ES-I3 (cell line): ENCODE measurements at regions not wholly inside any gene's neighbourhood (a gene's known extent, or its start where the extent isn't known, plus 50 kb on each side); places are given as distances from the start of the nearest gene placed in this dataset.

ENCODE experiments used
- H3K36me3 ChIP-seq: 2 replicates; pipeline ENCODE4 v1.6.1; 2013; ENCODE audit warnings: mild to moderate bottlenecking, low read length, control low read depth, moderate library complexity; ENCODE audit not compliant: insufficient read depth
- H3K4me1 ChIP-seq: 2 replicates; pipeline ENCODE4 v1.6.1; 2013; ENCODE audit warnings: mild to moderate bottlenecking, control low read depth, low read length; ENCODE audit not compliant: insufficient read depth
- H3K9ac ChIP-seq: 2 replicates; pipeline ENCODE4 v1.6.1; 2013; ENCODE audit warnings: low read depth, mild to moderate bottlenecking, low read length, moderate library complexity
- H3K9me3 ChIP-seq: 2 replicates; pipeline ENCODE4 v1.6.1; 2013; ENCODE audit warnings: mild to moderate bottlenecking, low read length, moderate library complexity; ENCODE audit not compliant: control insufficient read depth, insufficient read depth

GRCh38 chr3:117228466-117228865 is 518.9 kb downstream of the TUSC7 start:
- H3K4me1 ChIP-seq = no peaks in the 10 kb centered on the region
- no peaks in the 10 kb centered on the region for H3K36me3 ChIP-seq
- H3K9ac ChIP-seq = no peak overlapping the region
- no peaks in the 10 kb centered on the region for H3K9me3 ChIP-seq

DNA sequence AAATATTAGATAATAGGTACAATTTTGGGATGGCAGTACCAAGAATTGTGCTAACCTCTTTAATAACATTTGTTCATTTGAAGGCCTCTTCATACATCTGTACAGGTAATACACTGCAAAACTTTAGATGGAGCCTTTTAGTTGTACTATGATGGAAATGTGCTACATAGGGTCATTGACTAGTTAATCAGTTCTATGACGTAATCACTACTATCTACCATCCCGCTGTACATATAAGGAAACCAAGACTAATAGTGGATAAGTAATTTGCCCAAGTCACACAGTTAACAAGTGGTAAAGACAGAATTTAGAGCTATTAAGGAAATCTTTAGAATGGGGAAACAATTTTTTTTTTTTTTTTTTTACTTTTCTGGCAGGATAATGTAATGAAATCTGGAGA is 521.3 kb downstream of the TUSC7 start:
- no peaks in the 10 kb centered on the region for H3K36me3 ChIP-seq

DNA sequence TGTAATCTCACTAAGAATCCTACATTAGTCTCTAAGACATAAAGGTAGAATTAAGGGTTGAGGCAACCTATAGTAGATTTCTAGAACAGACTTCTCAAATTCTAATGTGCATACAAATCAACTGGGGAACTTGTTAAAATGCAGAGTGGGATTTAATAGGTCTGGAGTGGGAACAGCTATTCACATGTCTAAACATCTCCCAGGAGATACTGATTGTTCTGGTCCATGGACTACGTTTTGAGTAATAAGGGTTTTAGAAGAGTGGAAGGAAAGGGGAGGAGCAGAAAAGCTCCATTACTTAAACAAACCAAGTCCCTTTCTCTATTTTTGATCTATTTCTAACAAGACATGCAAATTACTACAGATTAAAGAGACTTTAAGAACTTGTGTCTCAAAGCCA is 524.8 kb downstream of the TUSC7 start:
- H3K9ac ChIP-seq = no peak overlapping the region
- H3K9me3 ChIP-seq = no peaks in the 10 kb centered on the region

More for the DNA sequence above, 521.3 kb downstream of the TUSC7 start:
- no peaks in the 10 kb centered on the region for H3K9me3 ChIP-seq
- no peak overlapping the region for H3K9ac ChIP-seq
- no peaks in the 10 kb centered on the region for H3K4me1 ChIP-seq

GRCh38 chr3:117235304-117235703 is 525.7 kb downstream of the TUSC7 start:
- Histone ChIP-seq H3K36me3 (no peaks in the 10 kb centered on the region), H3K9ac (no peak overlapping the region), H3K9me3 (no peaks in the 10 kb centered on the region), H3K4me1 (no peaks in the 10 kb centered on the region)

More for the DNA sequence above, 524.8 kb downstream of the TUSC7 start:
- Histone ChIP-seq H3K36me3 (no peaks in the 10 kb centered on the region), H3K4me1 (no peaks in the 10 kb centered on the region)

DNA sequence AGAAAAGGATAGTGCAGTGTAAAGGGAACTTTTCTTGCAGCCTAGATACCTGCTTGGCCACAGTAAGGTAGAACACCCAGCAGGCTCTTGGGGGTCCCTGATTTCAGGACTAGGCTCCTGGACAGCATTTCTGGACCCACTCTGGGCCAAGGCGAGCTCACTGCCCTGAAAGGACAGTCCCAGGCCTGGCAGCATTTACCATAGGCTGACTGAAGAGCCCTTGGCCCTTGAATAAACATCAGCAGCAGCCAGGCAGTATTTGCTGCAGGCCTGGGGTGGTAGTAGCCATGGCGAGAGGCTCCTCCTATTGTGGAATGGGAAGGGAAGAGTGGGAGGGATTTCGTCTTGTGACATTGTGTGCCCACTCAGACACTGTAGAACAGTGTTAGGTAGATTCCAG is 529.2 kb downstream of the TUSC7 start:
- H3K9ac ChIP-seq = no peak overlapping the region
- H3K4me1 ChIP-seq = no peaks in the 10 kb centered on the region
- H3K36me3 ChIP-seq = no peaks in the 10 kb centered on the region
- H3K9me3 ChIP-seq = no peaks in the 10 kb centered on the region

DNA sequence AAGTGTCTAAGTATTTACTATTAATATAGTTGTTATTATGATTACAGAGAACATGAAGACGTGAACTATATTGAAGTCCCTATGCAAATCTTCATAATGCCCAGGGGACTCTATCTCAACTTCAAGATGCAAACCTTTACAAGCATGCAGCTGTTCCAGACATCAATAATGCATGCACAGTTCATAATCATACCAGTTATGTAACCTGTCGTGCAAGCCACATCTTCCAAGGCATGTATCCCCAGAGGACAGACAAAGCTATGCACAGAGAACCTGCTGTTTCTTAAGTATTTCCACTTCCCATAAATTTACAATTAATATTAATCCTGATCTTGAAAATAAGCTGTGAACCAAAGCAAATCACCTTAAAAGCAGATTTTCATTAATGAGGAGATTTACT is 534.1 kb downstream of the TUSC7 start:
- Histone ChIP-seq H3K36me3 (no peaks in the 10 kb centered on the region), H3K9me3 (no peaks in the 10 kb centered on the region), H3K4me1 (no peaks in the 10 kb centered on the region), H3K9ac (no peak overlapping the region)

- H3K9me3 ChIP-seq = no peaks in the 10 kb centered on the region
- H3K36me3 ChIP-seq = no peaks in the 10 kb centered on the region
- H3K9ac ChIP-seq = no peak overlapping the region
- no peaks in the 10 kb centered on the region for H3K4me1 ChIP-seq
Measured at GRCh38 chr3:117246771-117247555, 537.4 kb downstream of the TUSC7 start.

GRCh38 chr3:117248153-117248552 is 538.6 kb downstream of the TUSC7 start:
- no peaks in the 10 kb centered on the region for H3K9me3 ChIP-seq
- H3K9ac ChIP-seq = no peak overlapping the region
- no peaks in the 10 kb centered on the region for H3K4me1 ChIP-seq
- H3K36me3 ChIP-seq = no peaks in the 10 kb centered on the region

- Histone ChIP-seq H3K4me1 (no peaks in the 10 kb centered on the region), H3K9ac (no peak overlapping the region), H3K9me3 (no peaks in the 10 kb centered on the region), H3K36me3 (no peaks in the 10 kb centered on the region)
Measured at GRCh38 chr3:117252208-117252607, 542.6 kb downstream of the TUSC7 start.

- H3K9me3 ChIP-seq = no peaks in the 10 kb centered on the region
- H3K36me3 ChIP-seq = no peaks in the 10 kb centered on the region
- H3K4me1 ChIP-seq = no peaks in the 10 kb centered on the region
- no peak overlapping the region for H3K9ac ChIP-seq
Measured at GRCh38 chr3:117252651-117253050, 543.1 kb downstream of the TUSC7 start.

- no peak overlapping the region for H3K9ac ChIP-seq
- H3K4me1 ChIP-seq = no peaks in the 10 kb centered on the region
- no peaks in the 10 kb centered on the region for H3K9me3 ChIP-seq
- no peaks in the 10 kb centered on the region for H3K36me3 ChIP-seq
Measured at GRCh38 chr3:117253636-117254035, 544.1 kb downstream of the TUSC7 start.

GRCh38 chr3:117254985-117255384 is 545.4 kb downstream of the TUSC7 start:
- no peaks in the 10 kb centered on the region for H3K36me3 ChIP-seq
- no peak overlapping the region for H3K9ac ChIP-seq
- H3K9me3 ChIP-seq = no peaks in the 10 kb centered on the region
- no peaks in the 10 kb centered on the region for H3K4me1 ChIP-seq

GRCh38 chr3:117255736-117256135 is 546.2 kb downstream of the TUSC7 start:
- Histone ChIP-seq H3K4me1 (no peaks in the 10 kb centered on the region), H3K9me3 (no peaks in the 10 kb centered on the region), H3K9ac (no peak overlapping the region), H3K36me3 (no peaks in the 10 kb centered on the region)

DNA sequence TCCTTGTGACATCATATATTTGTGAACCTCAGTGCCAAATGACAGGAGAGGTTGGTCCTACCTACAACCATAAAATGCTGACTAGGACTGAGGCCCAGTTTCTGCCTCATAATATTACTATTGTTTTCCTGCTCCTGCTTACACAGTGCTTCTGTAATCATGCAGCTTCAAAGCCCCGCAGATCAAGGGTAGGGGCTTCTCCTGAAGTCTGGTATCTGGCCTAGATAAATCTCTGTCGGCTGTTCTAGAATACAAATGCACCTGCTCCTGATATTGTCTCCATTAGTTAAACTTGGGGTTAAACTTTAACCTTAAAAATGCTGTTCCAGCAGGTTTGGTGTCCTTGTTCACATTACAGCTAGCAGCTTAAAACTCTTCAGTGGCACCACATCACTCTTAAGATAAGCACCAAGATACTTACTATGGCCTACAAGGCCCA is 552.4 kb downstream of the TUSC7 start:
- no peaks in the 10 kb centered on the region for H3K36me3 ChIP-seq
- no peaks in the 10 kb centered on the region for H3K4me1 ChIP-seq
- H3K9me3 ChIP-seq = no peaks in the 10 kb centered on the region
- no peak overlapping the region for H3K9ac ChIP-seq

- no peaks in the 10 kb centered on the region for H3K4me1 ChIP-seq
- no peaks in the 10 kb centered on the region for H3K36me3 ChIP-seq
- no peaks in the 10 kb centered on the region for H3K9me3 ChIP-seq
- no peak overlapping the region for H3K9ac ChIP-seq
Measured at GRCh38 chr3:117263270-117263669, 553.7 kb downstream of the TUSC7 start.
